ENCODE measurements at regions not wholly inside any gene's neighbourhood (a gene's known extent, or its start where the extent isn't known, plus 50 kb on each side); places are given as distances from the start of the nearest gene placed in this dataset.
A peak's percentile ranks its signal among the peaks of the same experiment; 100 is the strongest.

- no peak overlapping the region for H2BK5ac ChIP-seq (ENCODE audit: low read depth, low read length, poor library complexity, severe bottlenecking)
- no peak overlapping the region for H4K8ac ChIP-seq (ENCODE audit: low read depth in 2 of 2, low read length in 2 of 2)
- no peak overlapping the region for H2BK15ac ChIP-seq (ENCODE audit: low read depth, low read length)
- no peak overlapping the region for H3K27ac ChIP-seq (ENCODE audit: insufficient read depth, low read length)
- BruUV-seq (replicated peaks) = no TSS peak
- no peak overlapping the region for H3K23ac ChIP-seq (ENCODE audit: low read depth, low read length)
- H4K91ac ChIP-seq (ENCODE audit: insufficient read depth, low read depth, low read length) = no peak overlapping the region
- H3K4me1 ChIP-seq (ENCODE audit: control insufficient read depth, insufficient read depth, low read length) = no peaks in the 10 kb centered on the region
- ChIA-PET CTCF (interaction anchor here (0.9 to 1.1 kb wide), 2 partner anchors 10 to 360 kb away, joined by 3 read pairs; no protein-coding TSS in a partner anchor), POLR2A (ENCODE audit: unreplicated experiment) (no interaction called here)
- H2AFZ ChIP-seq (replicated peaks; ENCODE audit: low read length, poor library complexity) = no peak overlapping the region
- H3K56ac ChIP-seq (ENCODE audit: extremely low read depth, insufficient read depth, low read length) = peak overlapping the region; percentile 6; the same call in 1 of the 2 replicates
- intact Hi-C loops (cut with micrococcal nuclease) (no loop called here), in situ Hi-C loops (cut with MboI; ENCODE audit: low sequenced_read_pairs) (no loop called here), dilution Hi-C loops (cut with HindIII; ENCODE audit: low sequenced_read_pairs, unreplicated experiment) (no loop called here)
- H3K27me3 ChIP-seq (ENCODE audit: control insufficient read depth, insufficient read depth, low read length) = no peaks in the 10 kb centered on the region
- ATAC-seq (ENCODE audit: low read depth) (no peak), DNase-seq (no peak)
- 0 out of 4 replicates have a peak, but pooled peaks cover 0 to 4% of the 10 kb centered on the region in 2 experiments for H3K79me1 ChIP-seq (ENCODE audit: low read depth in 1 of 2, low read length in 2 of 2)
- no peak overlapping the region for H3K14ac ChIP-seq (replicated peaks; ENCODE audit: low read depth, low read length)
- no peak overlapping the region for H2AK5ac ChIP-seq (ENCODE audit: low read depth, low read length)
- H3K9me3 ChIP-seq (ENCODE audit: control insufficient read depth, insufficient read depth, low read length) = peaks cover 9% of the 10 kb centered on the region
- no peak overlapping the region for H2BK120ac ChIP-seq (ENCODE audit: low read depth, low read length)
- TF ChIP-seq MAZ (IDR thresholded peaks at IDR 0.05; ENCODE audit: borderline replicate concordance, low read depth, low read length) (no peak), MAFK (IDR thresholded peaks at IDR 0.05; ENCODE audit: low read depth, low read length) (no peak), USF2 (IDR thresholded peaks at IDR 0.05; ENCODE audit: low read depth, low read length) (no peak), ELK1 (IDR thresholded peaks at IDR 0.05; ENCODE audit: borderline replicate concordance, low read depth, low read length) (no peak), CEBPB (IDR thresholded peaks at IDR 0.05; ENCODE audit: low read depth, low read length) (no peak), POLR2A (IDR thresholded peaks at IDR 0.05; ENCODE audit: low read depth, low read length) (no peak)
- no peak overlapping the region for H2BK20ac ChIP-seq (ENCODE audit: low read depth, low read length)
- H3K36me3 ChIP-seq (ENCODE audit: control insufficient read depth, insufficient read depth, low read length) = no peaks in the 10 kb centered on the region
- no peak overlapping the region; the same call in 1 of the 2 replicates for H3K18ac ChIP-seq (ENCODE audit: low read depth, low read length)
- H2AK9ac ChIP-seq (replicated peaks; ENCODE audit: low read depth, low read length, poor library complexity) = no peak overlapping the region
- H3K9me1 ChIP-seq (ENCODE audit: insufficient read depth, low read length) = no peaks in the 10 kb centered on the region
- WGBS, 2 experiments (ENCODE audit: extremely low coverage in 2 of 2, insufficient read length in 1 of 2) = no CpG with 5 or more reads among the region's 2 CpGs
- H3K4me3 ChIP-seq (ENCODE audit: insufficient read depth, low read depth, low read length) = no peak overlapping the region
- no peaks in the 10 kb centered on the region for H4K20me1 ChIP-seq (ENCODE audit: insufficient read depth, low read length)
- H4K5ac ChIP-seq (ENCODE audit: low read depth, low read length) = no peak overlapping the region
- no peak overlapping the region for H3K4me2 ChIP-seq (ENCODE audit: low read depth, low read length)
- no peak overlapping the region for H3K9ac ChIP-seq (ENCODE audit: low read depth, low read length)
- H3K4ac ChIP-seq (ENCODE audit: low read depth, low read length) = no peak overlapping the region
Observed at GRCh38 chr12:46572644-46573346, 200.2 kb upstream of the SLC38A2 start.

Data from IMR-90 (cell line).